ENCODE measurements at regions not wholly inside any gene's neighbourhood (a gene's known extent, or its start where the extent isn't known, plus 50 kb on each side); places are given as distances from the start of the nearest gene placed in this dataset.

GRCh38 chr3:21877214-21877754 lies 126.3 kb upstream of the ZNF385D start:
- TF ChIP-seq, protein P1, sequence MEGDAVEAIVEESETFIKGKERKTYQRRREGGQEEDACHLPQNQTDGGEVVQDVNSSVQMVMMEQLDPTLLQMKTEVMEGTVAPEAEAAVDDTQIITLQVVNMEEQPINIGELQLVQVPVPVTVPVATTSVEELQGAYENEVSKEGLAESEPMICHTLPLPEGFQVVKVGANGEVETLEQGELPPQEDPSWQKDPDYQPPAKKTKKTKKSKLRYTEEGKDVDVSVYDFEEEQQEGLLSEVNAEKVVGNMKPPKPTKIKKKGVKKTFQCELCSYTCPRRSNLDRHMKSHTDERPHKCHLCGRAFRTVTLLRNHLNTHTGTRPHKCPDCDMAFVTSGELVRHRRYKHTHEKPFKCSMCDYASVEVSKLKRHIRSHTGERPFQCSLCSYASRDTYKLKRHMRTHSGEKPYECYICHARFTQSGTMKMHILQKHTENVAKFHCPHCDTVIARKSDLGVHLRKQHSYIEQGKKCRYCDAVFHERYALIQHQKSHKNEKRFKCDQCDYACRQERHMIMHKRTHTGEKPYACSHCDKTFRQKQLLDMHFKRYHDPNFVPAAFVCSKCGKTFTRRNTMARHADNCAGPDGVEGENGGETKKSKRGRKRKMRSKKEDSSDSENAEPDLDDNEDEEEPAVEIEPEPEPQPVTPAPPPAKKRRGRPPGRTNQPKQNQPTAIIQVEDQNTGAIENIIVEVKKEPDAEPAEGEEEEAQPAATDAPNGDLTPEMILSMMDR (IDR thresholded peaks at IDR 0.05; ENCODE audit: low read length): no peak
- no peak for TF ChIP-seq EZH2 (IDR thresholded peaks at IDR 0.05; ENCODE audit: borderline replicate concordance, low read length)
